Chondrocyte (in vitro differentiated cells): ENCODE measurements at regions not wholly inside any gene's neighbourhood (a gene's known extent, or its start where the extent isn't known, plus 50 kb on each side); places are given as distances from the start of the nearest gene placed in this dataset.

Experiments
- DNase-seq: peaks from one replicate; pipeline ENCODE4 v3.0.0; 2021; ENCODE audit warnings: mixed read lengths, low spot score
- H3K27ac Mint-ChIP-seq: one replicate; pipeline ENCODE4 v1.8.0; 2021; ENCODE audit warnings: mild to moderate bottlenecking, moderate library complexity, mixed read lengths; ENCODE audit not compliant: unreplicated experiment
- H3K27me3 Mint-ChIP-seq: 2 replicates; pipeline ENCODE4 v1.8.0; 2021; ENCODE audit warnings: low read depth, mixed read lengths
- H3K36me3 Mint-ChIP-seq: 2 replicates; pipeline ENCODE4 v1.8.0; 2021; ENCODE audit warnings: low read depth, mixed read lengths
- H3K4me1 Mint-ChIP-seq: 2 replicates; pipeline ENCODE4 v1.8.0; 2021; ENCODE audit warnings: low read depth, mild to moderate bottlenecking, mixed read lengths
- H3K4me3 Mint-ChIP-seq: one replicate; pipeline ENCODE4 v1.8.0; 2021; ENCODE audit warnings: mild to moderate bottlenecking, moderate library complexity, mixed read lengths; ENCODE audit not compliant: unreplicated experiment
- H3K9me3 Mint-ChIP-seq: 2 replicates; pipeline ENCODE4 v1.8.0; 2021; ENCODE audit warnings: low read depth, mixed read lengths
- TF ChIP-seq, protein P1 (sequence below): fragments of 200-600 bp; sonication (generic); IDR thresholded peaks from 2 replicates; pipeline ENCODE4 v1.5.0; 2021; ENCODE audit warnings: antibody characterized with exemption, mild to moderate bottlenecking, moderate library complexity

DNA sequence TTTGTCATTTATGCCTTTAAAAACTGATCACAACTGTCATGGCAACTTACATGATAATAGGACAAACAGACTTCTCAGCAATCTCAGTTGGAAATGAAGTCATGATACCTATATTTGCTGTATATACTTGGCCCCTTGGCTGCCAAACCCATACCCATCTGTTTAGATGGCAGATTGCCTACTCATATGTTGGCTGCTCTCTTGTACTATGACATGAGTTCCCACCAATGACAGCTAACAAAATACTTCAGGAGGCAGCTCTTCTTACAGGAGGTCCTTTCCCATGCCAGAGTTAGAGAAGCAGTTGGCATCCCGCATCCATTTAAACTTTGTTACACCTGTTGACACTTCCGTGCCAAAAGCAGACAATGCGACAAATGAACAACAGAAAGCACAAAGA lies 603.1 kb upstream of the ADGRL2 start:
- Mint-ChIP-seq H3K9me3 (no peaks in the 10 kb centered on the region), H3K4me1 (no peaks in the 10 kb centered on the region), H3K27ac (no peak overlapping the region), H3K27me3 (no peaks in the 10 kb centered on the region), H3K4me3 (no peak overlapping the region), H3K36me3 (no peaks in the 10 kb centered on the region)
- DNase-seq, result no peak
- TF ChIP-seq, protein P1, sequence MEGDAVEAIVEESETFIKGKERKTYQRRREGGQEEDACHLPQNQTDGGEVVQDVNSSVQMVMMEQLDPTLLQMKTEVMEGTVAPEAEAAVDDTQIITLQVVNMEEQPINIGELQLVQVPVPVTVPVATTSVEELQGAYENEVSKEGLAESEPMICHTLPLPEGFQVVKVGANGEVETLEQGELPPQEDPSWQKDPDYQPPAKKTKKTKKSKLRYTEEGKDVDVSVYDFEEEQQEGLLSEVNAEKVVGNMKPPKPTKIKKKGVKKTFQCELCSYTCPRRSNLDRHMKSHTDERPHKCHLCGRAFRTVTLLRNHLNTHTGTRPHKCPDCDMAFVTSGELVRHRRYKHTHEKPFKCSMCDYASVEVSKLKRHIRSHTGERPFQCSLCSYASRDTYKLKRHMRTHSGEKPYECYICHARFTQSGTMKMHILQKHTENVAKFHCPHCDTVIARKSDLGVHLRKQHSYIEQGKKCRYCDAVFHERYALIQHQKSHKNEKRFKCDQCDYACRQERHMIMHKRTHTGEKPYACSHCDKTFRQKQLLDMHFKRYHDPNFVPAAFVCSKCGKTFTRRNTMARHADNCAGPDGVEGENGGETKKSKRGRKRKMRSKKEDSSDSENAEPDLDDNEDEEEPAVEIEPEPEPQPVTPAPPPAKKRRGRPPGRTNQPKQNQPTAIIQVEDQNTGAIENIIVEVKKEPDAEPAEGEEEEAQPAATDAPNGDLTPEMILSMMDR, result no peak

DNA sequence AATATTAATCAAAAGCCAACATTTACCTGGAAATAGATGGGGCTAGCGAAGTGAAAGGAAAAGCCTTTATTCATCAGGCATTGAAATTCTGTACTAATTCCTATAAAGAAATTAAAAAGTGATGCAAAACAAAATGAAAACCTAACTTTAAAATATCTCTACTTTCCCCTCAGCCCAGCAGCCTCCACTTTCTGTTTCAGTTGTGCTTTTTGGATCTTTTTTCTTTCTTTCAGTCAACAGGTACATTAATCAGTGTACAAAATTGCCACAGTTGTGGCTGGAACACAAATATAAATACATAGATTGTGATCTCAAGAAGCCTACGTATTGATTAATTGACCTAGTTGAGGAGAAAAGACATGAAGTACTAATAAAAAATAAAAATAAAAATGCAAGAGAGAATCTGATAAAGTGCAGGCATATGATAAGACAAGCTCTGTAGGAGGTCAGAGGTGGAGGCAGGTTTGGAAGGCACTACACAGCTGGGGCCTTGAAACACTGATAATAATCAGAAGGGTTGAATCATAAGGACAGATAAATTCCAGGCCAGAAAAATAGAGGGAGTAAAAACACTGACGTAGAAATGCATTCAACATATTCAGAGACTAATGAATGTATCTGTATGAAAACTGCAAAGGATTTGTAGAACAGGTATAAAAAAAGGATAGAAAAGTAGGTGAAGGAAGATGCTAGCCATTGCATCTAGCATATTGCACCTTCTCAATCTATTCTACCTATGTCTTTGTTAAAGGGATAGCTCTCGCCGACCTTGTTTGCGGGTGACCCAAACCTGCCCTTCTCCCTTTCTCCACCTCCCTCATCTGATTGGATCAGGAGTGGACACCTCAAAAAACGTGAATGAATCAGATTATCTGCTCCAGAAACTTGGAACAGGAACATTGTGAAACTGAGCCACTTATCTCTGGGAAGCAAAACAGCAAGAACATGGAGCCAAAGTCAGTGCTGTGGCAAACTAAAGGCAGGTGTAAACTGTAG lies 607.8 kb upstream of the ADGRL2 start:
- no peaks in the 10 kb centered on the region for H3K4me1 Mint-ChIP-seq
- no peaks in the 10 kb centered on the region for H3K27me3 Mint-ChIP-seq
- H3K4me3 Mint-ChIP-seq, result no peak overlapping the region
- no peak overlapping the region for H3K27ac Mint-ChIP-seq
- DNase-seq, result no peak
- no peaks in the 10 kb centered on the region for H3K36me3 Mint-ChIP-seq
- TF ChIP-seq, protein P1, result no peak
- H3K9me3 Mint-ChIP-seq, result no peaks in the 10 kb centered on the region

DNA sequence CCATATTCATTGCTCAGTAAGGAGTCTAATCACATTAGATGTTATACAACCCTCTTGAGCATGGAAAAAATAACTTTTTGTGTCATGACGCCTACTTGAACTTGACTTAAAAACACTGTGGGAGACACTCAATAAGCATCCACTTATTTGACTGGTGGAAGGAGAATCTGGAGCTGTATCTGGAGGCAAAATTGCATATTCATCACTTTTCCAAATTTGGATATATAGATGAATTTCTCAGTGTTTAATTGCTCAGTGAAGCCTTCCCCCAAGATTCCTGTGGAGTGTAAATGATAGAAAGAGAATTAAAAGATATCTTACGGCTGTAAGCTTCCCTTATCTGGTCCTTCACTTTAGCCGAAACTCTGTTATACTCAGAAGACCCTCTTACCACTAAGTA lies 610.7 kb upstream of the ADGRL2 start:
- Mint-ChIP-seq H3K36me3 (no peaks in the 10 kb centered on the region), H3K4me1 (no peaks in the 10 kb centered on the region), H3K9me3 (no peaks in the 10 kb centered on the region), H3K4me3 (no peak overlapping the region), H3K27ac (no peak overlapping the region), H3K27me3 (no peaks in the 10 kb centered on the region)
- TF ChIP-seq, protein P1, result no peak
- no peak for DNase-seq

DNA sequence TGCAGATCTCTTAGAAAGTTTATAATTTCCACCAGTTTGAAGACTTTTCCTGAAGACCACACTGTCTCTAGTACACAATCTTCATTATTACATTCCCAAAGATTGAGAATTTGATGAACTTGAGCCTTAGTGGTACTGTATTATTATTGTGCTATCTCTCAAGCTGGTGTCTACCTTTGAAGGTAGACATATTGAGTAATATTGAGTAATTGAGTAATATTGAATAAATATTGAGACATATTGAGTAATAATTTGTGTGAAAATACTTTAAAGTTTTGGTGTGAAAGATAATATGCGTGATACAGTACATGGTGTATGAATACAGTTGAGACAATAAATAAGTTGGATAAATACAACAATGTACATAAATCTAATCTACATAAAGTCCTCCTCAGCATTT lies 613.1 kb upstream of the ADGRL2 start:
- Mint-ChIP-seq H3K4me3 (no peak overlapping the region), H3K4me1 (no peaks in the 10 kb centered on the region), H3K36me3 (no peaks in the 10 kb centered on the region), H3K27ac (no peak overlapping the region), H3K27me3 (no peaks in the 10 kb centered on the region), H3K9me3 (peaks cover 3% of the 10 kb centered on the region)
- TF ChIP-seq, protein P1, result no peak
- DNase-seq, result no peak

DNA sequence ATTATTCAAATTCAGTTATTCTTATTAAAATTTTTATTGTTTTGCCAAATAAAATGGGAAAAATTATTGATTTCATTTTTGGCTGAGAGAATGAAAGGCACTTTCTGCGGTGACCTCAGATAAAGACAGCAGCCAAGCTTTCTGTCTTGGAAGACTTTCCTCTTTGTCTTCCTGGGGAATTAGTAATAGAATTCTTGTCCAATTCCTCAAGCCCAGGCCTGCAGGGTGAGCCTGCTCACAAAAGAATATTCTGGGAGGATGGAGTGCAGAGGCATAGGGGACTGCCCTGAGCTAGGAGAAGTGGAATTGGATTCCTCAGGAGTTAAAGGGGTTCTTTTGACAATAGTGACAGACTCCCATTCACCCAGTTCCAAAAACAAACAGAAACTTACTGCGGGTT lies 614.5 kb upstream of the ADGRL2 start:
- TF ChIP-seq, protein P1, result no peak
- no peak for DNase-seq
- Mint-ChIP-seq H3K36me3 (peaks cover 2% of the 10 kb centered on the region), H3K4me3 (no peak overlapping the region), H3K4me1 (no peaks in the 10 kb centered on the region), H3K9me3 (peaks cover 9% of the 10 kb centered on the region), H3K27ac (no peak overlapping the region), H3K27me3 (no peaks in the 10 kb centered on the region)
